HCT116 (cell line): ENCODE measurements at regions not wholly inside any gene's neighbourhood (a gene's known extent, or its start where the extent isn't known, plus 50 kb on each side); places are given as distances from the start of the nearest gene placed in this dataset.

Source experiments
- ATAC-seq: fragments of 200-7000 bp; cut with Tn5 transposase; 2 replicates; pipeline ENCODE4 v1.9.1; 2020; ENCODE audit warnings: mild to moderate bottlenecking, moderate library complexity
- BruUV-seq: library from RNA; stranded (reverse); fragments of 400-500 nt; replicated peaks from 2 replicates; lab custom pipeline; 2021; lab: Mats Ljungman, UMichigan
- CTCF ChIA-PET: fragments of 300-600 bp; sonication (Branson Sonifier 250); formaldehyde crosslinking; loops from one replicate; lab custom pipeline; 2021; ENCODE audit warnings: antibody characterized with exemption; lab: Charles Lee
- POLR2A ChIA-PET: fragments of 300-600, 350-600 bp; sonication (Branson Sonifier 250); formaldehyde crosslinking; loops from one replicate; lab custom pipeline; 2021; ENCODE audit warnings: antibody characterized with exemption; lab: Charles Lee
- RAD21 ChIA-PET, 2 experiments: fragments of 300-600 bp; sonication (Branson Sonifier 250); formaldehyde crosslinking; loops; one replicate each; lab custom pipeline; 2023; ENCODE audit warnings: low total read pairs in 2 of 2; ENCODE audit not compliant: uncharacterized antibody in 2 of 2, unreplicated experiment in 2 of 2, low non-redundant PET in 1 of 2; lab: Charles Lee
- DNase-seq: peaks from one replicate; pipeline ENCODE4 v3.0.0-alpha.2; 2010; ENCODE audit warnings: low read depth, low spot score
- H2AFZ ChIP-seq: fragments of 200-600 bp; shearing (Covaris generic), sonication (generic); 2 replicates; pipeline ENCODE4 v1.6.1; 2017; ENCODE audit warnings: low read depth, mixed run types, mixed read lengths, antibody characterized with exemption, low read length; ENCODE audit not compliant: poor library complexity, severe bottlenecking
- H3K27ac ChIP-seq: 2 replicates; pipeline ENCODE4 v1.5.1; 2012; ENCODE audit warnings: low read depth, low read length
- H3K27me3 ChIP-seq: fragments of 200-600 bp; sonication (generic); 2 replicates; pipeline ENCODE4 v1.6.1; 2016; ENCODE audit warnings: mixed run types, low read length, mixed read lengths; ENCODE audit not compliant: insufficient read depth
- H3K36me3 ChIP-seq, 2 experiments: fragments of 200-500 bp in 1 of 2; fragments of 200-600 bp in 1 of 2; sonication (Bioruptor generic) in 1 of 2; sonication (generic) in 1 of 2; 2 replicates each; pipeline versions ENCODE4 v1.5.1 to v1.6.1; 2014 to 2016; ENCODE audit warnings: low read length in 2 of 2, inconsistent platforms in 1 of 2, mixed read lengths in 1 of 2, mixed run types in 1 of 2; ENCODE audit not compliant: insufficient read depth in 2 of 2, control insufficient read depth in 1 of 2
- H3K4me1 ChIP-seq, 2 experiments: fragments of 200-600 bp in 1 of 2; sonication (generic) in 1 of 2; 2 replicates each; pipeline versions ENCODE4 v1.5.1 to v1.6.1; 2012 to 2017; ENCODE audit warnings: low read length in 2 of 2, inconsistent platforms in 1 of 2, mild to moderate bottlenecking in 1 of 2, mixed read lengths in 1 of 2, mixed run types in 1 of 2, moderate library complexity in 1 of 2; ENCODE audit not compliant: insufficient read depth in 2 of 2, control insufficient read depth in 1 of 2
- H3K4me2 ChIP-seq: fragments of 200-600 bp; sonication (generic); 2 replicates; pipeline ENCODE4 v1.6.1; 2017; ENCODE audit warnings: mixed run types, low read length, mixed read lengths
- H3K4me3 ChIP-seq, 2 experiments: fragments of 200-600 bp in 1 of 2; sonication (generic) in 1 of 2; replicated peaks in 1 of 2; 2 replicates each; pipeline ENCODE4 v1.5.1; 2011 to 2016; ENCODE audit warnings: low read length in 2 of 2, control low read depth in 1 of 2, low read depth in 1 of 2, mild to moderate bottlenecking in 1 of 2, mixed read lengths in 1 of 2, mixed run types in 1 of 2
- H3K79me2 ChIP-seq: fragments of 200-600 bp; sonication (generic); 2 replicates; pipeline ENCODE4 v1.6.1; 2017; ENCODE audit warnings: mild to moderate bottlenecking, mixed run types, low read length, moderate library complexity, mixed read lengths; ENCODE audit not compliant: insufficient read depth
- H3K9ac ChIP-seq: fragments of 200-600 bp; sonication (generic); 2 replicates; pipeline ENCODE4 v1.6.1; 2016; ENCODE audit warnings: low read length, mixed read lengths
- H3K9me2 ChIP-seq: fragments of 200-600 bp; sonication (generic), shearing (Covaris generic); 2 replicates; pipeline ENCODE4 v1.6.1; 2017; ENCODE audit warnings: mixed run types, mild to moderate bottlenecking, moderate library complexity; ENCODE audit not compliant: insufficient read depth
- H3K9me3 ChIP-seq, 2 experiments: fragments of 200-500 bp in 1 of 2; fragments of 200-600 bp in 1 of 2; sonication (Bioruptor generic) in 1 of 2; sonication (generic) in 1 of 2; 2 replicates each; pipeline ENCODE4 v1.6.1; 2014 to 2017; ENCODE audit warnings: low read length in 2 of 2, mixed read lengths in 2 of 2, inconsistent platforms in 1 of 2, low read depth in 1 of 2, mild to moderate bottlenecking in 1 of 2, mixed run types in 1 of 2, moderate library complexity in 1 of 2; ENCODE audit not compliant: control insufficient read depth in 1 of 2, insufficient read depth in 1 of 2
- H4K20me1 ChIP-seq: fragments of 200-600 bp; sonication (generic), shearing (Covaris generic); 2 replicates; pipeline ENCODE4 v1.6.1; 2017; ENCODE audit warnings: mixed run types, mild to moderate bottlenecking, moderate library complexity; ENCODE audit not compliant: insufficient read depth
- CEBPB ChIP-seq: IDR thresholded peaks from 2 replicates; pipeline ENCODE4 v1.6.1; 2012; ENCODE audit warnings: low read depth
- ELF1 ChIP-seq: IDR thresholded peaks from 2 replicates; pipeline ENCODE4 v1.6.1; 2012; ENCODE audit warnings: low read depth, borderline replicate concordance
- EZH2 ChIP-seq: fragments of 200-600 bp; sonication (generic); IDR thresholded peaks from 2 replicates; pipeline ENCODE4 v1.6.1; 2017; ENCODE audit warnings: antibody characterized with exemption, mixed run types
- EZH2phosphoT487 ChIP-seq: fragments of 200-600 bp; IDR thresholded peaks from 2 replicates; pipeline ENCODE4 v1.6.1; 2018; ENCODE audit warnings: antibody characterized with exemption, borderline replicate concordance
- POLR2A ChIP-seq: IDR thresholded peaks from 2 replicates; pipeline ENCODE4 v1.7.0; 2011; ENCODE audit warnings: borderline replicate concordance; ENCODE audit not compliant: insufficient read depth, insufficient read length; ENCODE audit errors: extremely low read depth
- POLR2AphosphoS5 ChIP-seq: IDR thresholded peaks from 2 replicates; pipeline ENCODE4 v1.6.1; 2011; ENCODE audit warnings: mild to moderate bottlenecking, low read depth, low read length, moderate library complexity
- RAD21 ChIP-seq: IDR thresholded peaks from 2 replicates; pipeline ENCODE4 v1.6.1; 2012; ENCODE audit warnings: low read depth, mild to moderate bottlenecking
- SIN3A ChIP-seq: IDR thresholded peaks from 2 replicates; pipeline ENCODE4 v1.6.1; 2012; ENCODE audit warnings: low read depth
- SP1 ChIP-seq: IDR thresholded peaks from 2 replicates; pipeline ENCODE4 v1.6.1; 2012; ENCODE audit warnings: low read depth
- SRF ChIP-seq: IDR thresholded peaks from 2 replicates; pipeline ENCODE4 v1.6.1; 2012; ENCODE audit warnings: low read depth
- ZBTB33 ChIP-seq: IDR thresholded peaks from 2 replicates; pipeline ENCODE4 v1.6.1; 2011; ENCODE audit warnings: mild to moderate bottlenecking, low read length, moderate library complexity; ENCODE audit not compliant: insufficient replicate concordance; ENCODE audit errors: extremely low read depth
- ZFX ChIP-seq: fragments of 450-650 bp; IDR thresholded peaks from 2 replicates; pipeline ENCODE4 v1.6.1; 2017
- intact Hi-C: fragments of 100-400 bp; cut with micrococcal nuclease; formaldehyde crosslinking; loops from 2 replicates; pipeline ENCODE4 v1.10.0; 2022

GRCh38 chr17:77036841-77037381 is 103.9 kb upstream of the SEC14L1 start:
- ChIA-PET RAD21 (interaction anchor here in 1 of 2 experiments (0.5 kb wide), 1 partner anchor 165 kb away, joined by 4 read pairs; no protein-coding TSS in a partner anchor), CTCF (interaction anchor here (1.4 to 1.5 kb wide), 2 partner anchors 11 to 20 kb away, joined by 3 to 8 read pairs; no protein-coding TSS in a partner anchor), POLR2A (no interaction called here)
- Histone ChIP-seq H3K9me3 (peaks cover 2 to 3% of the 10 kb centered on the region in 2 experiments; a peak in 2 of 4 replicates), H3K4me1 (no peaks in the 10 kb centered on the region), H3K4me3 (no peak overlapping the region), H4K20me1 (no peaks in the 10 kb centered on the region), H3K4me2 (no peak overlapping the region), H3K27ac (no peak overlapping the region), H3K36me3 (no peaks in the 10 kb centered on the region), H3K79me2 (no peaks in the 10 kb centered on the region), H3K9ac (no peak overlapping the region), H2AFZ (no peak overlapping the region), H3K27me3 (no peaks in the 10 kb centered on the region; the same call in 1 of the 2 replicates), H3K9me2 (no peaks in the 10 kb centered on the region)
- no peak for ATAC-seq
- intact Hi-C loops = no loop called here
- TF ChIP-seq ELF1 = no peak
- DNase-seq = no peak
- BruUV-seq = no TSS peak

GRCh38 chr17:77037943-77038342 is 102.8 kb upstream of the SEC14L1 start:
- Histone ChIP-seq H3K9me2 (no peaks in the 10 kb centered on the region), H3K27ac (no peak overlapping the region), H3K27me3 (no peaks in the 10 kb centered on the region; the same call in 1 of the 2 replicates), H3K4me1 (no peaks in the 10 kb centered on the region), H2AFZ (no peak overlapping the region), H3K79me2 (no peaks in the 10 kb centered on the region), H3K9ac (no peak overlapping the region), H3K4me2 (no peak overlapping the region), H3K4me3 (no peak overlapping the region), H3K36me3 (no peaks in the 10 kb centered on the region), H3K9me3 (no peaks in the 10 kb centered on the region), H4K20me1 (no peaks in the 10 kb centered on the region)
- intact Hi-C loops = no loop called here
- ChIA-PET POLR2A (no interaction called here), CTCF (interaction anchor here (1.2 to 1.5 kb wide), 3 partner anchors 10 to 18 kb away, joined by 3 to 5 read pairs (median 4); no protein-coding TSS in a partner anchor), RAD21 (no interaction called here)
- no peak for DNase-seq
- ATAC-seq = 0 out of 2 replicates have a peak, but pooled peaks have one; percentile 20
- TF ChIP-seq RAD21 (no peak), SRF (no peak), POLR2A (no peak), EZH2phosphoT487 (no peak), CEBPB (no peak), ELF1 (no peak), ZBTB33 (no peak), ZFX (no peak), SIN3A (no peak), SP1 (no peak), POLR2AphosphoS5 (no peak), EZH2 (no peak)
- BruUV-seq = no TSS peak
